Suprapubic skin (tissue), 4 donors: ENCODE measurements at regions not wholly inside any gene's neighbourhood (a gene's known extent, or its start where the extent isn't known, plus 50 kb on each side); places are given as distances from the start of the nearest gene placed in this dataset.
"Not testable (repeated sequence)": the region's sequence is repeated elsewhere in the genome, so short reads cannot be mapped to it uniquely, and the experiment has no call there.

Source experiments
- DNase-seq, 2 donors: peaks; one replicate each; pipeline ENCODE4 v3.0.0-alpha.2; 2019; ENCODE audit warnings: low spot score in 2 of 2
- H3K27ac ChIP-seq: fragments of 200-600 bp; sonication (generic); one replicate; pipeline ENCODE4 v1.5.1; 2019
- H3K27me3 ChIP-seq: fragments of 200-600 bp; sonication (generic); one replicate; pipeline ENCODE4 v1.5.1; 2019
- H3K36me3 ChIP-seq: fragments of 200-600 bp; sonication (generic); one replicate; pipeline ENCODE4 v1.5.1; 2019
- H3K4me1 ChIP-seq: fragments of 200-600 bp; sonication (generic); one replicate; pipeline ENCODE4 v1.5.1; 2019
- H3K4me3 ChIP-seq: fragments of 200-600 bp; sonication (generic); one replicate; pipeline ENCODE4 v1.5.1; 2019; ENCODE audit warnings: mild to moderate bottlenecking
- H3K9me3 ChIP-seq: fragments of 200-600 bp; sonication (generic); one replicate; pipeline ENCODE4 v1.5.1; 2019
- CTCF ChIP-seq, 2 donors: fragments of 200-600 bp in 1 of 2; fragments of 450-650 bp in 1 of 2; sonication (generic) in 1 of 2; IDR thresholded peaks; one replicate each; pipeline ENCODE4 v1.5.1; 2016 to 2019; ENCODE audit warnings: antibody characterized with exemption in 2 of 2, mild to moderate bottlenecking in 1 of 2, moderate library complexity in 1 of 2
- EP300 ChIP-seq: sonication (generic); formaldehyde crosslinking; IDR thresholded peaks from one replicate; pipeline ENCODE4 v1.6.1; 2017; ENCODE audit warnings: antibody characterized with exemption
- POLR2A ChIP-seq, 2 donors: fragments of 450-650 bp; IDR thresholded peaks; one replicate each; pipeline ENCODE4 v1.6.1; 2017; ENCODE audit warnings: antibody characterized with exemption in 2 of 2, mild to moderate bottlenecking in 2 of 2, moderate library complexity in 2 of 2
- POLR2AphosphoS5 ChIP-seq, 3 donors: sonication (generic); formaldehyde crosslinking; IDR thresholded peaks; one replicate each; pipeline ENCODE4 v1.6.1; 2017; ENCODE audit warnings: antibody characterized with exemption in 3 of 3
- WGBS: methylation state at CpG from one replicate; pipeline ENCODE4 v1.1.5; 2018; 5-methylcytosine and 5-hydroxymethylcytosine counted together

DNA sequence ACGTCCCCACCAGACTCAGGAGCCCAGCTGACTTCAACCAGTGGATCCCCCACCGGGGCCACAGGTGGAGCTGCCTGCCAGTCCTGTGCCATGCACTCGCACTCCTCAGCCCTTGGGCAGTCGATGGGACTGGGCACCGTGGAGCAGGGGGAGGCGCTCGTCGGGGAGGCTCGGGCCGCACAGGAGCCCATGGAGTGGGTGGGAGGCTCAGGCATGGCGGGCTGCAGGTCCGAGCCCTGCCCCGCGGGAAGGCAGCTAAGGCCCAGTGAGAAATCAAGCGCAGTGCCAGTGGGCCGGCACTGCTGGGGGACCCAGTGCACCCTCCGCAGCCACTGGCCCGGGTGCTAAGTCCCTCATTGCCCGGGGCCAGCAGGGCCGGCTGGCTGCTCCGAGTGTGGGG, 52.3 kb upstream of the LRRC30 start:
- H3K27me3 ChIP-seq, DNase-seq, H3K27ac ChIP-seq, H3K4me1 ChIP-seq, H3K36me3 ChIP-seq, H3K9me3 ChIP-seq, H3K4me3 ChIP-seq: not testable (repeated sequence)
- WGBS: 82% methylated on average over 10 of the region's 21 CpGs

- H3K4me3 ChIP-seq: no peak overlapping the region
- DNase-seq: no peak
- peaks cover 7% of the 10 kb centered on the region for H3K27me3 ChIP-seq
- 50% methylated on average over 4 of the region's 4 CpGs for WGBS
- TF ChIP-seq POLR2AphosphoS5 (IDR thresholded peaks at IDR 0.05) (no peak), CTCF (IDR thresholded peaks at IDR 0.05) (peak; percentile 50 to 60)
- H3K9me3 ChIP-seq: no peaks in the 10 kb centered on the region
- no peak overlapping the region for H3K27ac ChIP-seq
- H3K4me1 ChIP-seq: no peaks in the 10 kb centered on the region
- H3K36me3 ChIP-seq: no peaks in the 10 kb centered on the region
Measured at GRCh38 chr18:7177116-7177744, 53.7 kb upstream of the LRRC30 start.

DNA sequence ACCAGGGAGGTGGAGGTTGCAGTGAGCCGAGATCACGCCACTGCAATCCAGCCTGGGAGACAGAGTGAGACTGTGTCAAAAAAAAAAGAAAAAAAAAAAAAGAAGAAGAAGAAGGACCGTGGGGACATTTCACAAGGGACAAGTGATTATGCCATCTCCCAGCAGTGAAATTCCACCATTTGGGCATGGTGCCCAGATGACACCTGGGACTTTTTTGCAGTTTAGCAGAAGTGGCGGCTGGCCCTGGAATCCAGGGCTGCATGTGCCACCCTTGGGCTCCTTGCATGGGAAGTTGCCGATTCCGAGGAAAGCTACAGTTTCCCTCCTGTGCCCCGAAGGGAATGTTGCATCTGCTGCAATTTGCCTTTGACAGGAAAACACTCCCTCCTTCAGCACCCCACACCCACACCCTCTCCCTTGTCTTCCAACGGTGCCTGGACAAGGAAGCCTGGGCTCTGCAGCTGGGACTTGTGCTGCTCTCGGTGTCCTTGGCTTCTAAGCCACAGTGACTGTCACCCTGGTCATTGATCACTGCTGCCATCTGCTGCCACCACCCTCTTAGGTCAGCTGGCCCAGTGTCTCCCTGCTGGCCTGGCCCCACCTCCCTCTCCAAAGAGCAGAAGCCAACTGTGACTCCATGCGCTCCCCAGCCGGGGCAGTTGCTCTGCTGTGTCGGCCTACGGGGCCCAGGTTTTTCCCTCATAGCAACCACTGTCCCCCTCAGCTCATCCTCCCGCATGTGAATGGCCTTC, 56.4 kb upstream of the LRRC30 start:
- 60% methylated on average over 14 of the region's 14 CpGs for WGBS
- DNase-seq: no peak
- H3K4me1 ChIP-seq: no peaks in the 10 kb centered on the region

GRCh38 chr18:7173216-7173615, 55.6 kb upstream of the LAMA1 start:
- no peak overlapping the region for H3K4me3 ChIP-seq
- no peaks in the 10 kb centered on the region for H3K9me3 ChIP-seq
- TF ChIP-seq POLR2A (IDR thresholded peaks at IDR 0.05): no peak
- TF ChIP-seq CTCF (IDR thresholded peaks at IDR 0.05): no peak
- no peak for TF ChIP-seq EP300
- no peak for TF ChIP-seq POLR2AphosphoS5 (IDR thresholded peaks at IDR 0.05)
- no peak overlapping the region for H3K27ac ChIP-seq
- H3K36me3 ChIP-seq: no peaks in the 10 kb centered on the region
- no peaks in the 10 kb centered on the region for H3K27me3 ChIP-seq
- DNase-seq: no peak
- no peaks in the 10 kb centered on the region for H3K4me1 ChIP-seq
- 88% methylated on average over 13 of the region's 15 CpGs for WGBS

More for the DNA sequence above, 56.4 kb upstream of the LRRC30 start:
- no peak for TF ChIP-seq POLR2A (IDR thresholded peaks at IDR 0.05)
- no peak for TF ChIP-seq EP300
- no peak for TF ChIP-seq POLR2AphosphoS5 (IDR thresholded peaks at IDR 0.05)
- TF ChIP-seq CTCF (IDR thresholded peaks at IDR 0.05): no peak
- peaks cover 7% of the 10 kb centered on the region for H3K27me3 ChIP-seq
- no peak overlapping the region for H3K4me3 ChIP-seq
- H3K36me3 ChIP-seq: no peaks in the 10 kb centered on the region
- no peak overlapping the region for H3K27ac ChIP-seq
- no peaks in the 10 kb centered on the region for H3K9me3 ChIP-seq

GRCh38 chr18:7172611-7173010, 55.0 kb upstream of the LAMA1 start:
- Histone ChIP-seq H3K27ac (no peak overlapping the region), H3K4me3 (no peak overlapping the region), H3K9me3 (no peaks in the 10 kb centered on the region), H3K36me3 (no peaks in the 10 kb centered on the region), H3K27me3 (no peaks in the 10 kb centered on the region), H3K4me1 (no peaks in the 10 kb centered on the region)
- TF ChIP-seq POLR2A (IDR thresholded peaks at IDR 0.05) (no peak), EP300 (no peak), CTCF (IDR thresholded peaks at IDR 0.05) (no peak), POLR2AphosphoS5 (IDR thresholded peaks at IDR 0.05) (no peak)
- 87% methylated on average over 9 of the region's 10 CpGs for WGBS
- DNase-seq: no peak
